CD4-positive, alpha-beta T cell treated with Interleukin-12 subunit alpha and Interleukin-12 subunit beta, for 1 hour (primary cell): ENCODE measurements at regions not wholly inside any gene's neighbourhood (a gene's known extent, or its start where the extent isn't known, plus 50 kb on each side); places are given as distances from the start of the nearest gene placed in this dataset.

Experiments
- DNase-seq: peaks from one replicate; pipeline ENCODE4 v3.0.0-alpha.2; 2020

- no peak for DNase-seq
These were observed 562.9 kb upstream of the ADARB2 start for GRCh38 chr10:2300231-2300630.

GRCh38 chr10:2296179-2296891 lies 559.0 kb upstream of the ADARB2 start:
- no peak for DNase-seq

GRCh38 chr10:2294739-2295138 lies 557.4 kb upstream of the ADARB2 start:
- no peak for DNase-seq

GRCh38 chr10:2284071-2284470 lies 546.7 kb upstream of the ADARB2 start:
- DNase-seq, result no peak

- DNase-seq, result no peak
These were observed 544.9 kb upstream of the ADARB2 start for GRCh38 chr10:2282202-2282601.

- no peak for DNase-seq
These were observed 543.5 kb upstream of the ADARB2 start for GRCh38 chr10:2280713-2281300.

- no peak for DNase-seq
These were observed 542.4 kb upstream of the ADARB2 start for GRCh38 chr10:2279711-2280110.

GRCh38 chr10:2278363-2278762 lies 541.0 kb upstream of the ADARB2 start:
- no peak for DNase-seq

GRCh38 chr10:2263561-2263960 lies 526.2 kb upstream of the ADARB2 start:
- no peak for DNase-seq

- no peak for DNase-seq
These were observed 525.6 kb upstream of the ADARB2 start for GRCh38 chr10:2262878-2263277.

GRCh38 chr10:2262333-2262732 lies 525.0 kb upstream of the ADARB2 start:
- no peak for DNase-seq

GRCh38 chr10:2256241-2256640 lies 518.9 kb upstream of the ADARB2 start:
- no peak for DNase-seq

- DNase-seq, result no peak
These were observed 514.8 kb upstream of the ADARB2 start for GRCh38 chr10:2252096-2252495.

GRCh38 chr10:2251631-2252030 lies 514.3 kb upstream of the ADARB2 start:
- DNase-seq, result no peak

- DNase-seq, result no peak
These were observed 509.4 kb upstream of the ADARB2 start for GRCh38 chr10:2246747-2247146.

GRCh38 chr10:2245580-2245979 lies 508.3 kb upstream of the ADARB2 start:
- no peak for DNase-seq

GRCh38 chr10:2244471-2244870 lies 507.1 kb upstream of the ADARB2 start:
- DNase-seq, result no peak

- no peak for DNase-seq
These were observed 499.6 kb upstream of the ADARB2 start for GRCh38 chr10:2236876-2237275.

- no peak for DNase-seq
These were observed 495.2 kb upstream of the ADARB2 start for GRCh38 chr10:2232479-2232878.

- no peak for DNase-seq
These were observed 493.2 kb upstream of the ADARB2 start for GRCh38 chr10:2230478-2230877.

GRCh38 chr10:2228320-2228901 lies 491.1 kb upstream of the ADARB2 start:
- DNase-seq, result no peak

GRCh38 chr10:2225609-2226008 lies 488.3 kb upstream of the ADARB2 start:
- no peak for DNase-seq

GRCh38 chr10:2223548-2224320 lies 486.4 kb upstream of the ADARB2 start:
- no peak for DNase-seq

GRCh38 chr10:2222631-2223030 lies 485.3 kb upstream of the ADARB2 start:
- DNase-seq, result no peak
